ENCODE measurements at regions not wholly inside any gene's neighbourhood (a gene's known extent, or its start where the extent isn't known, plus 50 kb on each side); places are given as distances from the start of the nearest gene placed in this dataset.
"Not testable (repeated sequence)": the region's sequence is repeated elsewhere in the genome, so short reads cannot be mapped to it uniquely, and the experiment has no call there.

GRCh38 chr4:148632476-148632875 is 190.3 kb upstream of the NR3C2 start:
- H3K27me3 Mint-ChIP-seq, result peaks cover 4% of the 10 kb centered on the region
- H3K27ac Mint-ChIP-seq, result no peak overlapping the region
- H3K36me3 Mint-ChIP-seq, result no peaks in the 10 kb centered on the region
- H3K4me1 Mint-ChIP-seq (ENCODE audit: unreplicated experiment), result no peaks in the 10 kb centered on the region
- H3K9me3 Mint-ChIP-seq, result no peaks in the 10 kb centered on the region
- DNase-seq (ENCODE audit: extremely low spot score, unreplicated experiment), result no peak
- TF ChIP-seq, protein P1, sequence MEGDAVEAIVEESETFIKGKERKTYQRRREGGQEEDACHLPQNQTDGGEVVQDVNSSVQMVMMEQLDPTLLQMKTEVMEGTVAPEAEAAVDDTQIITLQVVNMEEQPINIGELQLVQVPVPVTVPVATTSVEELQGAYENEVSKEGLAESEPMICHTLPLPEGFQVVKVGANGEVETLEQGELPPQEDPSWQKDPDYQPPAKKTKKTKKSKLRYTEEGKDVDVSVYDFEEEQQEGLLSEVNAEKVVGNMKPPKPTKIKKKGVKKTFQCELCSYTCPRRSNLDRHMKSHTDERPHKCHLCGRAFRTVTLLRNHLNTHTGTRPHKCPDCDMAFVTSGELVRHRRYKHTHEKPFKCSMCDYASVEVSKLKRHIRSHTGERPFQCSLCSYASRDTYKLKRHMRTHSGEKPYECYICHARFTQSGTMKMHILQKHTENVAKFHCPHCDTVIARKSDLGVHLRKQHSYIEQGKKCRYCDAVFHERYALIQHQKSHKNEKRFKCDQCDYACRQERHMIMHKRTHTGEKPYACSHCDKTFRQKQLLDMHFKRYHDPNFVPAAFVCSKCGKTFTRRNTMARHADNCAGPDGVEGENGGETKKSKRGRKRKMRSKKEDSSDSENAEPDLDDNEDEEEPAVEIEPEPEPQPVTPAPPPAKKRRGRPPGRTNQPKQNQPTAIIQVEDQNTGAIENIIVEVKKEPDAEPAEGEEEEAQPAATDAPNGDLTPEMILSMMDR (conservative IDR thresholded peaks at IDR 0.05), result no peak
- no peak overlapping the region for H3K4me3 Mint-ChIP-seq

DNA sequence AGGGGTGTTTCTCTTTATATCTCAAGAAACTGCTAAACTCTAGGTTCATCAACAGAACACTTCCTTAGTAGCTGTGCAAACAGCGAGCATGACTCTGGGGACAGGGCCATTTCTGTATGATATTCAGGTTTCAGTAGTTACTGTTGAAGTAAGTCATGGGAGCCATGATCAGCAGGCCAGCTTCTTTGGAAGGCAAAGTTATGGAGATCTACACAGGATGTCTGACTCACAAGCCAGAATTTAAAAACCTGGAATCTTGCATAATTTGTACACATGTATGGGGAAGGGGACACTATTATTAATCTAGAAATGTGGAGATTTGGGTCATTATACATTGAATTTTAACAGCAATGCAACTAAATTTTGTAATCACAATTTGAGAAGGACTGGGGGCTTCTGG is 187.8 kb upstream of the NR3C2 start:
- peaks cover 4% of the 10 kb centered on the region for H3K27me3 Mint-ChIP-seq

GRCh38 chr4:148618856-148619255 is 176.6 kb upstream of the NR3C2 start:
- no peak overlapping the region for H3K27ac Mint-ChIP-seq
- no peak overlapping the region for H3K4me3 Mint-ChIP-seq
- no peaks in the 10 kb centered on the region for H3K27me3 Mint-ChIP-seq
- TF ChIP-seq, protein P1 (conservative IDR thresholded peaks at IDR 0.05), result no peak
- no peaks in the 10 kb centered on the region for H3K4me1 Mint-ChIP-seq (ENCODE audit: unreplicated experiment)
- peaks cover 5% of the 10 kb centered on the region for H3K9me3 Mint-ChIP-seq
- H3K36me3 Mint-ChIP-seq, result no peaks in the 10 kb centered on the region
- no peak for DNase-seq (ENCODE audit: extremely low spot score, unreplicated experiment)

More for the DNA sequence above, 187.8 kb upstream of the NR3C2 start:
- no peak overlapping the region for H3K27ac Mint-ChIP-seq
- H3K36me3 Mint-ChIP-seq, result no peaks in the 10 kb centered on the region
- H3K4me3 Mint-ChIP-seq, result no peak overlapping the region
- H3K9me3 Mint-ChIP-seq, result no peaks in the 10 kb centered on the region
- no peak for DNase-seq (ENCODE audit: extremely low spot score, unreplicated experiment)
- TF ChIP-seq, protein P1 (conservative IDR thresholded peaks at IDR 0.05), result no peak
- H3K4me1 Mint-ChIP-seq (ENCODE audit: unreplicated experiment), result no peaks in the 10 kb centered on the region

DNA sequence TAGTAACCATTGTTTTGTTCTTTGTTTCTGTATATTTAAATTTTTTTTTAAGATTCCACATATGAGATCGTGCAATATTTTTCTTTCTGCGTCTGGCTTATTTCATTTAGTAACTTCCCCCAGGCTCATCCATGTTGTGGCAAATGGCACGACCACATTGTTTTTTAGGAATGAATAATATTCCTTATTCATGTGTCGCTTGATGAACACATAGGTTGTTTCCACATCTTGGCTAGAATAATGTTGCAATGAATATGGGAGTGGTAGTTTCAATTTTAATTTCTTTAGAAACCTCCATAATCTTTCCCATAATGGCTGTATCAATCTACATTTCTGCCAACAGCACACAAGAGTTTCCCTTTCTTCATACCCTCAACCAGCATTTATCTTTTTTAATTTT is 166.8 kb upstream of the NR3C2 start:
- H3K36me3 Mint-ChIP-seq, result no peaks in the 10 kb centered on the region
- H3K4me1 Mint-ChIP-seq (ENCODE audit: unreplicated experiment), result no peaks in the 10 kb centered on the region
- DNase-seq (ENCODE audit: extremely low spot score, unreplicated experiment), result no peak
- TF ChIP-seq, protein P1 (conservative IDR thresholded peaks at IDR 0.05), result no peak
- H3K27ac Mint-ChIP-seq, result no peak overlapping the region
- no peaks in the 10 kb centered on the region for H3K9me3 Mint-ChIP-seq
- no peak overlapping the region for H3K4me3 Mint-ChIP-seq
- no peaks in the 10 kb centered on the region for H3K27me3 Mint-ChIP-seq

- not testable (repeated sequence) for H3K9me3 Mint-ChIP-seq; DNase-seq (ENCODE audit: extremely low spot score, unreplicated experiment); H3K4me3 Mint-ChIP-seq; H3K27ac Mint-ChIP-seq; H3K36me3 Mint-ChIP-seq; H3K27me3 Mint-ChIP-seq; H3K4me1 Mint-ChIP-seq (ENCODE audit: unreplicated experiment)
Observed at GRCh38 chr4:148598418-148599207, 156.4 kb upstream of the NR3C2 start.

DNA sequence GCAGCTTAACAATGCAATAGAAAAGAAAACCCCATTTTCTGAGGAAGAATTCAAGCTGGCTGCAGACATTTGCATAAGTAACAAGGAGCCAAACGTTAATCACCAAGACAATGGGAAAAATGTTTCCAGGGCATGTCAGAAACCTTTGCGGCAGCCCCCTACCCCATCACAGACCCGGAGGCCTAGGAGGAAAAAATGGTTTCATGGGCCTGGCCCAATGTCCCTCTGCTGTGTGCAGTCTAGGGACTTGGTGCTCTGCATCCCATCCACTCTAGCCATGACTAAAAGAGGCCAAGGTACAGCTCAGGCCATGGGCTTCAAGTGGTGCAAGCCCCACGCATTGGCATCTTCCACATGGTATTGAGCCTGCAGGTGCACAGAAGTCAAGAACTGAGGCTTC is 147.0 kb upstream of the NR3C2 start:
- H3K4me3 Mint-ChIP-seq, result no peak overlapping the region
- no peaks in the 10 kb centered on the region for H3K27me3 Mint-ChIP-seq
- TF ChIP-seq, protein P1 (conservative IDR thresholded peaks at IDR 0.05), result no peak

More for the DNA sequence above, 147.0 kb upstream of the NR3C2 start:
- DNase-seq (ENCODE audit: extremely low spot score, unreplicated experiment), result no peak
- Mint-ChIP-seq H3K4me1 (ENCODE audit: unreplicated experiment) (no peaks in the 10 kb centered on the region), H3K27ac (no peak overlapping the region), H3K36me3 (no peaks in the 10 kb centered on the region), H3K9me3 (peaks cover 6% of the 10 kb centered on the region)
